ENCODE measurements at regions not wholly inside any gene's neighbourhood (a gene's known extent, or its start where the extent isn't known, plus 50 kb on each side); places are given as distances from the start of the nearest gene placed in this dataset.
A peak's percentile ranks its signal among the peaks of the same experiment; 100 is the strongest.

DNA sequence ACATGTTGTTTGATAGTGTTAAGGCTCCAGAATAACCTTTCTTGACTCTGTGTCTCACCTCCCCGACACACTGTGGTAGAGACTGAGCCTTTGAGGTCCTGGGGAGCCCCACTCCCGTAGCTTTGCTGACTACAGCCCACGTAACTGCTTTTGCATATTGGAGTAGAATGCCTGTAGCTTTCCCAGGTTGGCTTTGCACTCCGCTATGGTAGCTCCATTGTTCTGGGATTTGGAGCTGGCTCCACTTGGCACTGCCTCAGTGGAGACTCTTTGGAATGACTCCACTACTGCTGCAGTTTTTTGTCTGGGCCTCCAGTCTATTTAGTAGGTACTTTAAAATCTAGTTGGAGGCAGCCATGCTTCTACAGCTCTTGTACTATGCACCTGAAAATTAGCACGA is 56.2 kb upstream of the ANXA1 start:
- Histone ChIP-seq H3K36me3 (ENCODE audit: low read depth) (no peaks in the 10 kb centered on the region), H3K9me3 (ENCODE audit: insufficient read depth, low read depth) (no peaks in the 10 kb centered on the region), H3K4me2 (no peak overlapping the region), H3F3A (ENCODE audit: insufficient read depth, low read depth) (no peaks in the 10 kb centered on the region), H3K27ac (no peak overlapping the region), H3K27me3 (ENCODE audit: insufficient read depth, low read depth) (no peaks in the 10 kb centered on the region), H3K4me3 (no peak overlapping the region), H3K4me1 (replicated peaks; ENCODE audit: insufficient read depth) (0 out of 2 replicates have a peak, but pooled peaks cover 12% of the 10 kb centered on the region), H2AFZ (no peak overlapping the region), H3K9me2 (ENCODE audit: insufficient read depth) (0 out of 2 replicates have a peak, but pooled peaks cover 4% of the 10 kb centered on the region), H3K79me2 (ENCODE audit: low read depth) (no peaks in the 10 kb centered on the region), H4K20me1 (ENCODE audit: insufficient read depth) (no peaks in the 10 kb centered on the region)
- POLR2A ChIA-PET (ENCODE audit: unreplicated experiment) = no interaction called here
- DNase-seq = no peak
- TF ChIP-seq, protein P1, sequence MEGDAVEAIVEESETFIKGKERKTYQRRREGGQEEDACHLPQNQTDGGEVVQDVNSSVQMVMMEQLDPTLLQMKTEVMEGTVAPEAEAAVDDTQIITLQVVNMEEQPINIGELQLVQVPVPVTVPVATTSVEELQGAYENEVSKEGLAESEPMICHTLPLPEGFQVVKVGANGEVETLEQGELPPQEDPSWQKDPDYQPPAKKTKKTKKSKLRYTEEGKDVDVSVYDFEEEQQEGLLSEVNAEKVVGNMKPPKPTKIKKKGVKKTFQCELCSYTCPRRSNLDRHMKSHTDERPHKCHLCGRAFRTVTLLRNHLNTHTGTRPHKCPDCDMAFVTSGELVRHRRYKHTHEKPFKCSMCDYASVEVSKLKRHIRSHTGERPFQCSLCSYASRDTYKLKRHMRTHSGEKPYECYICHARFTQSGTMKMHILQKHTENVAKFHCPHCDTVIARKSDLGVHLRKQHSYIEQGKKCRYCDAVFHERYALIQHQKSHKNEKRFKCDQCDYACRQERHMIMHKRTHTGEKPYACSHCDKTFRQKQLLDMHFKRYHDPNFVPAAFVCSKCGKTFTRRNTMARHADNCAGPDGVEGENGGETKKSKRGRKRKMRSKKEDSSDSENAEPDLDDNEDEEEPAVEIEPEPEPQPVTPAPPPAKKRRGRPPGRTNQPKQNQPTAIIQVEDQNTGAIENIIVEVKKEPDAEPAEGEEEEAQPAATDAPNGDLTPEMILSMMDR (conservative IDR thresholded peaks at IDR 0.05) = no peak
- no peak for TF ChIP-seq EZH2 (IDR thresholded peaks at IDR 0.05; ENCODE audit: low read depth)
- intact Hi-C loops (cut with micrococcal nuclease; ENCODE audit: unreplicated experiment) = no loop called here
- CTCF ChIA-PET = interaction anchor here (0.9 kb wide), 1 partner anchor 14 kb away, joined by 4 read pairs; no protein-coding TSS in a partner anchor
- no TSS peak for BruUV-seq (replicated peaks)

DNA sequence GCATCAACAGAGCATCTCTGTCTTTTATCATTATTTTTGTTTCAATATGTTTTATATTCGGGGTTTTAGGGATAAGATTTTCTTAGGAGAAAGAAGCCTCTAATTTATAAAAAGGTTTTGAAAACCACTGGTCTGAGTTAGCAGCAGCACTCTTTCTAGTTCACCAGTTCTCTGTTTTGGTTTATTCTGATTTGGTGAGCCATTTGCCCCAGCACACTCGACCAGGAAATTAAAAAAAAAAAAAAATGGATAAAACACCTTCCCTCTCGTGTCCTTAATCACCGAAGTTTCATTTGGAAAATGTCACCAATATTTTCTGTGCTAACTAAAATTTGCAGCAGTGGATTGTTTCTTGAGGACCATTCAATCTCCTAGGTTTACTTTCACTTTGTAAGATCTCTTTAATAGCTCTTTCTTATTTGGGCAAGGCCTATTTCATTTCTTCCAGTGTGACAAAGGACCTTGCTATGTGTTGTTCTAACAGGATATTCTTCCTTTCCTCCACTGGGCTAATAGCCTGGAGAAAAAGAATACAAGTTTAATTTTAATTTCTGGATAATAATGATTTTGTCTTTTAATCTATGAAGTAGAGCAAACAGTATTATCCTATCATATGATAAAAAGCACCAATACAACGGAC is 57.8 kb upstream of the ANXA1 start:
- TF ChIP-seq EZH2 (IDR thresholded peaks at IDR 0.05; ENCODE audit: low read depth) = no peak
- TF ChIP-seq, protein P1 (conservative IDR thresholded peaks at IDR 0.05) = no peak
- H3K4me1 ChIP-seq (replicated peaks; ENCODE audit: insufficient read depth) = 0 out of 2 replicates have a peak, but pooled peaks cover 12% of the 10 kb centered on the region

DNA sequence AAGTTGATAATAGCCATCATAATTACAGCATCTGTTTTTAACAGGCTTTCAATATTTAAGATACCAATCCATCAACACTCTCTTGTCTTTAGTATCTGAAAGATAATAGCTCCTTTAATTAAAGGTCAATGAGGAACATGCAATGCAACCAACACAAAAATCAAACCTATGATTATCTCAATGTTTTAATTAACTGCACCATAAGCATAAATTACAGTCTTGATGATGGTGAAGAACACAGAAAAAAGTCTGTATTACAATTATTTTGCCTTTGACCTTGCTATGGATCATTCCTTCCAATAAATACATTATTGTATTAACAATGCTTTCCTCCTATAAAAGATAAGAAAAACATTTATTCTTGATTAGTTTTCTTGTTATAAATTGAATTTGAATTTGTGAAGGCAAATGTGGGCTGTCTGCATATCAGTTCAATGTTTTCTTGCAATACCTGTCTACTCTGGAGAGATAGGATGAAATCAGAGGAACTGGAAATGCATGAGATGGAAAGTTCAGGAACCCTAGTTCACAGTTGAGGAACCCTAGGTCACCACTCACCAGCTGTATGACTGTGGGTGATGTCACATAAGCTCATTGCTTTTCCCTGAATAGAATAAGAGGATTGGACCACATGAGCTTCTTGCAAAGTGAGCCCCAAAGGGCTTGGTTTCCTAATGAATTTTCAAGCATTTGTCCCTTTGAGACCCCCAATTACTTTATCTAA is 58.5 kb upstream of the ANXA1 start:
- Histone ChIP-seq H3K36me3 (ENCODE audit: low read depth) (no peaks in the 10 kb centered on the region), H3K79me2 (ENCODE audit: low read depth) (no peaks in the 10 kb centered on the region), H3K9me2 (ENCODE audit: insufficient read depth) (0 out of 2 replicates have a peak, but pooled peaks cover 4% of the 10 kb centered on the region), H3K4me2 (peak overlapping the region; percentile 72; the same call in 1 of the 2 replicates), H3F3A (ENCODE audit: insufficient read depth, low read depth) (no peaks in the 10 kb centered on the region), H4K20me1 (ENCODE audit: insufficient read depth) (no peaks in the 10 kb centered on the region), H3K4me3 (no peak overlapping the region; the same call in 1 of the 2 replicates), H3K4me1 (replicated peaks; ENCODE audit: insufficient read depth) (0 out of 2 replicates have a peak, but pooled peaks cover 12% of the 10 kb centered on the region), H3K27ac (no peak overlapping the region), H2AFZ (peak overlapping the region; percentile 76), H3K27me3 (ENCODE audit: insufficient read depth, low read depth) (no peaks in the 10 kb centered on the region), H3K9me3 (ENCODE audit: insufficient read depth, low read depth) (no peaks in the 10 kb centered on the region)
- ChIA-PET POLR2A (ENCODE audit: unreplicated experiment) (interaction anchor here (0.5 kb wide), 1 partner anchor 788 kb away, joined by 4 read pairs; no protein-coding TSS in a partner anchor), CTCF (interaction anchor here (0.7 kb wide), 1 partner anchor 20 kb away, joined by 3 read pairs; no protein-coding TSS in a partner anchor)
- no peak for DNase-seq
- BruUV-seq (replicated peaks) = no TSS peak
- intact Hi-C loops (cut with micrococcal nuclease; ENCODE audit: unreplicated experiment) = no loop called here
- TF ChIP-seq EZH2 (IDR thresholded peaks at IDR 0.05; ENCODE audit: low read depth) = no peak
- TF ChIP-seq, protein P1 (conservative IDR thresholded peaks at IDR 0.05) = no peak

More for the DNA sequence above, 57.8 kb upstream of the ANXA1 start:
- BruUV-seq (replicated peaks) = no TSS peak
- no peak for DNase-seq
- H2AFZ ChIP-seq = peak overlapping the region; percentile 76
- no peaks in the 10 kb centered on the region for H3K9me3 ChIP-seq (ENCODE audit: insufficient read depth, low read depth)
- H3K9me2 ChIP-seq (ENCODE audit: insufficient read depth) = 0 out of 2 replicates have a peak, but pooled peaks cover 4% of the 10 kb centered on the region
- ChIA-PET CTCF (interaction anchor here (0.7 to 0.9 kb wide), 3 partner anchors 19 to 237 kb away, joined by 3 to 7 read pairs (median 3); no protein-coding TSS in a partner anchor), POLR2A (ENCODE audit: unreplicated experiment) (interaction anchor here (0.7 kb wide), 1 partner anchor 10 kb away, joined by 10 read pairs; no protein-coding TSS in a partner anchor)
- no peaks in the 10 kb centered on the region for H3K36me3 ChIP-seq (ENCODE audit: low read depth)
- intact Hi-C loops (cut with micrococcal nuclease; ENCODE audit: unreplicated experiment) = no loop called here
- H3K79me2 ChIP-seq (ENCODE audit: low read depth) = no peaks in the 10 kb centered on the region
- peak overlapping the region; percentile 72 for H3K4me2 ChIP-seq
- H3K27me3 ChIP-seq (ENCODE audit: insufficient read depth, low read depth) = no peaks in the 10 kb centered on the region
- H3K27ac ChIP-seq = no peak overlapping the region
- H3F3A ChIP-seq (ENCODE audit: insufficient read depth, low read depth) = no peaks in the 10 kb centered on the region
- peak overlapping the region; percentile 41; the same call in 1 of the 2 replicates for H3K4me3 ChIP-seq
- no peaks in the 10 kb centered on the region for H4K20me1 ChIP-seq (ENCODE audit: insufficient read depth)
